Stomach (tissue), 8 donors: ENCODE measurements at regions not wholly inside any gene's neighbourhood (a gene's known extent, or its start where the extent isn't known, plus 50 kb on each side); places are given as distances from the start of the nearest gene placed in this dataset.
A peak's percentile ranks its signal among the peaks of the same experiment; 100 is the strongest.

Experiments
- DNase-seq, 2 donors: peaks; one replicate each; pipeline versions ENCODE4 v3.0.0 to v3.0.0-alpha.2; 2013 to 2019
- H3K27ac ChIP-seq, 5 donors: fragments of 200-600 bp in 4 of 5; sonication (generic) in 4 of 5; one replicate each; pipeline ENCODE4 v1.5.1; 2013 to 2019; ENCODE audit warnings: mild to moderate bottlenecking in 1 of 5, moderate library complexity in 1 of 5
- H3K27me3 ChIP-seq, 3 donors: fragments of 200-600 bp; sonication (generic); one replicate each; pipeline ENCODE4 v1.5.1; 2017 to 2019; ENCODE audit warnings: mixed run types in 1 of 3
- H3K36me3 ChIP-seq, 4 donors: fragments of 200-600 bp; sonication (generic); 1 replicate in 3 of 4; 2 replicates in 1 of 4; pipeline ENCODE4 v1.5.1; 2016 to 2019
- H3K4me1 ChIP-seq, 4 donors: fragments of 200-600 bp; sonication (generic); one replicate each; pipeline ENCODE4 v1.5.1; 2016 to 2019
- H3K4me3 ChIP-seq, 4 donors: fragments of 200-600 bp; sonication (generic) in 3 of 4; one replicate each; pipeline ENCODE4 v1.5.1; 2016 to 2019; ENCODE audit warnings: mild to moderate bottlenecking in 1 of 4
- H3K9me3 ChIP-seq, 4 donors: fragments of 200-600 bp; sonication (generic); one replicate each; pipeline ENCODE4 v1.5.1; 2016 to 2019
- EP300 ChIP-seq: sonication (generic); formaldehyde crosslinking; IDR thresholded peaks from one replicate; pipeline ENCODE4 v1.6.1; 2017; ENCODE audit warnings: antibody characterized with exemption
- POLR2A ChIP-seq, 4 donors: fragments of 450-650 bp; IDR thresholded peaks; one replicate each; pipeline ENCODE4 v1.6.1; 2016; ENCODE audit warnings: antibody characterized with exemption in 4 of 4, control low read depth in 2 of 4, mild to moderate bottlenecking in 1 of 4, moderate library complexity in 1 of 4
- POLR2AphosphoS5 ChIP-seq, 3 donors: sonication (generic); formaldehyde crosslinking; IDR thresholded peaks; one replicate each; pipeline ENCODE4 v1.6.1; 2016; ENCODE audit warnings: antibody characterized with exemption in 3 of 3
- WGBS, 5 donors: extraction: QIAGEN DNeasy Blood & Tissue Kit in 3 of 5; methylation state at CpG; one replicate each; pipeline versions ENCODE4 v1.1.5 to v1.1.7; 2013 to 2018; 5-methylcytosine and 5-hydroxymethylcytosine counted together
- intact Hi-C: fragments of 100-400 bp; cut with DNase I; formaldehyde crosslinking; loops from one replicate; pipeline ENCODE4 v1.15.1; 2023; ENCODE audit warnings: low total_unique reads
- TF ChIP-seq, protein P1 (sequence below), 7 experiments: fragments of 450-650 bp in 4 of 7; fragments of 200-600 bp in 3 of 7; sonication (generic) in 3 of 7; IDR thresholded peaks; one replicate each; pipeline ENCODE4 v1.5.1; 2016 to 2019; ENCODE audit warnings: antibody characterized with exemption in 7 of 7, control low read depth in 2 of 7, mild to moderate bottlenecking in 1 of 7
- donor health status: healthy with polysubstance abuse.
- donor health status: Bipolar disorder and iron deficiency.
- donor health status: healthy.

- intact Hi-C loops: no loop called here
- Histone ChIP-seq H3K9me3 (peaks cover 0 to 23% (median 2%) of the 10 kb centered on the region in 4 donors), H3K27ac (no peak overlapping the region), H3K36me3 (no peaks in the 10 kb centered on the region), H3K27me3 (peaks cover 0 to 24% (median 0%) of the 10 kb centered on the region in 3 donors), H3K4me3 (no peak overlapping the region), H3K4me1 (peaks cover 4 to 27% (median 6%) of the 10 kb centered on the region in 4 donors)
- 73 to 83% (median 78%) methylated on average over 6 to 7 of the region's 7 CpGs for WGBS, 5 donors
- TF ChIP-seq POLR2AphosphoS5 (IDR thresholded peaks at IDR 0.05) (no peak), EP300 (no peak), POLR2A (IDR thresholded peaks at IDR 0.05) (no peak)
- TF ChIP-seq, protein P1, sequence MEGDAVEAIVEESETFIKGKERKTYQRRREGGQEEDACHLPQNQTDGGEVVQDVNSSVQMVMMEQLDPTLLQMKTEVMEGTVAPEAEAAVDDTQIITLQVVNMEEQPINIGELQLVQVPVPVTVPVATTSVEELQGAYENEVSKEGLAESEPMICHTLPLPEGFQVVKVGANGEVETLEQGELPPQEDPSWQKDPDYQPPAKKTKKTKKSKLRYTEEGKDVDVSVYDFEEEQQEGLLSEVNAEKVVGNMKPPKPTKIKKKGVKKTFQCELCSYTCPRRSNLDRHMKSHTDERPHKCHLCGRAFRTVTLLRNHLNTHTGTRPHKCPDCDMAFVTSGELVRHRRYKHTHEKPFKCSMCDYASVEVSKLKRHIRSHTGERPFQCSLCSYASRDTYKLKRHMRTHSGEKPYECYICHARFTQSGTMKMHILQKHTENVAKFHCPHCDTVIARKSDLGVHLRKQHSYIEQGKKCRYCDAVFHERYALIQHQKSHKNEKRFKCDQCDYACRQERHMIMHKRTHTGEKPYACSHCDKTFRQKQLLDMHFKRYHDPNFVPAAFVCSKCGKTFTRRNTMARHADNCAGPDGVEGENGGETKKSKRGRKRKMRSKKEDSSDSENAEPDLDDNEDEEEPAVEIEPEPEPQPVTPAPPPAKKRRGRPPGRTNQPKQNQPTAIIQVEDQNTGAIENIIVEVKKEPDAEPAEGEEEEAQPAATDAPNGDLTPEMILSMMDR (IDR thresholded peaks at IDR 0.05): no peak
- peak in 1 of 2 donors; percentile 29 for DNase-seq
Observed at GRCh38 chrX:40179283-40179682, 81.5 kb upstream of the BCOR start.

DNA sequence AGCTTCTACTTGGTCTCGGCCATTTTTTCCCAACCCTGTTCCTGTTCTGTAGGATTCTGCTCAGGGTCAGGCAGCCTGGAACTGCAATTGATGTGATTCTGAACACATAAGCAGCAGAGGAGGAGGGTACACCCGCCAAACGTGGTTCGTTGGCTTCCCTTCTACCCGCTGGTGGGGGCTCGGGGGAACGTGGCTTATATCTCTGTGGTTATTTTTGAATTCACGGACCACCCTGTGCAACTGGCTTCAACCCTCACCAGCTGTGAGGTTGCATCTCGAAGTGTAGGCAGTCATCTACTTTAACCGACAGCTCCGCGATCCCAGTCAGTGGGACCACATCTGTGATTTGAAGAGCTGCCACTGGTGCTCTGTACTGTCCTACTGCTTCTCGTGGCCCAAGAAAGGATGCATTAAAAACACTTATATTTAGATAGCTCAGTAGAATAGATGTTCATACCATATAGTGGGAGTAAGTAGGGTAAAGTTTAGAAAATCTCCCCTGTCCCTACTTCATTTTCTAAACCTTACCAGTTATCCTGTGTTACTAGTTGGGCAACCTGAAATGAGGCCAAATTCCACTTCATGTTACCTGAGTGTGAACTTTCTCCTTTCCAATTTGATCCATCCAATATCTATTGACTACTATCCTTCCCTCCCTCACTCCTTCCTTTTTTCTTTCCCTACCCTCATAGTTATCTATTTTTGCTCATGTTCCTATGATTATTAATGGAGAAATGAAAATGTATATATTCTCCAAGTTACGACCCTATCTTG lies 80.4 kb upstream of the BCOR start:
- intact Hi-C loops: no loop called here
- Histone ChIP-seq H3K4me3 (no peak overlapping the region), H3K27ac (no peak overlapping the region), H3K4me1 (peaks cover 8 to 36% (median 14%) of the 10 kb centered on the region in 4 donors), H3K27me3 (peaks cover 0 to 29% (median 0%) of the 10 kb centered on the region in 3 donors), H3K9me3 (peaks cover 0 to 23% (median 2%) of the 10 kb centered on the region in 4 donors), H3K36me3 (no peaks in the 10 kb centered on the region)
- TF ChIP-seq, protein P1 (IDR thresholded peaks at IDR 0.05): no peak
- no peak for TF ChIP-seq POLR2AphosphoS5 (IDR thresholded peaks at IDR 0.05)
- no peak for TF ChIP-seq POLR2A (IDR thresholded peaks at IDR 0.05)
- TF ChIP-seq EP300: no peak
- DNase-seq: peak in 1 of 2 donors; percentile 31
- WGBS, 5 donors: 66 to 72% (median 70%) methylated on average over 9 to 14 of the region's 14 CpGs

DNA sequence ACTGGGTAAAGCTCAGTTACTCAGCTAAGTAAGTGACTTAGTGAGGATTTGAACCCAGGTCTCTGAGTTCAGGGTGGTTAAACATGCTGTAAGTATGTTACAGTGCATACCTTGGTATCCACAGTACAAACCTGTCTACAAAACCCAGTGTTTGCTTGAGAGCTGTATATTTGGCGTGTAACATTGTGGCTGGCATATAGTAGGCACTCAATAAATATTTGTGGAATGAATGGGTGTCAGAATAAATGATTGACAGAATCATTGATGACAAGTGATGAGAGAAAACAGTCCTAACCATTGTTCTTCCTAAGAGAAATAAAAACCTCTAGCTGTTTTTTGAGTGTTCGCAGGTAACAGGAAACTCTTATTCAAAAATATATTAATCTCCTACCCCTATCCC lies 79.7 kb upstream of the BCOR start:
- Histone ChIP-seq H3K27ac (peak overlapping the region; percentile 96 to 99 (median 98)), H3K36me3 (no peaks in the 10 kb centered on the region), H3K4me1 (peaks cover 12 to 43% (median 20%) of the 10 kb centered on the region in 4 donors), H3K9me3 (peaks cover 0 to 23% (median 2%) of the 10 kb centered on the region in 4 donors), H3K27me3 (peaks cover 0 to 36% (median 3%) of the 10 kb centered on the region in 3 donors), H3K4me3 (peak overlapping the region in 3 of 4 donors; percentile 46 to 57 (median 49))
- intact Hi-C loops: no loop called here
- no peak for DNase-seq
- 49 to 81% (median 59%) methylated on average over 2 of the region's 2 CpGs for WGBS, 5 donors
- TF ChIP-seq POLR2A (IDR thresholded peaks at IDR 0.05) (no peak), POLR2AphosphoS5 (IDR thresholded peaks at IDR 0.05) (no peak), EP300 (no peak)
- TF ChIP-seq, protein P1 (IDR thresholded peaks at IDR 0.05): no peak

DNA sequence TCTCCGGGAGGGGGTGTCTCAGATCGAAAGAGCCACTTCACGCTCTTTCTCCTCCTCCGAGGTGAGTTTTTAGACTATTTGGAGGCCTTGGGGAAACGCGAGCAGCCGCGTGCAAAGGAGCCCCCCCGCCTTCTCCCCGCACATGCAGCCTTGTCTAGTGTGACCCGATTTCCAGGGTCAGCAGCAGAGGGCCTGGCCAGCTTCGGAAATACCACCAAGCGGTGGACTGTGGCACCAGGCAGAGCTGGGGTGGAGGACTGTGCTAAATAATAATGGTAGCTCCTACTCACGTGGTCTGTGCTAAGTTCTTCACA lies 79.3 kb upstream of the BCOR start:
- Histone ChIP-seq H3K27ac (peak overlapping the region; percentile 96 to 99 (median 98)), H3K36me3 (no peaks in the 10 kb centered on the region), H3K9me3 (peaks cover 0 to 23% (median 2%) of the 10 kb centered on the region in 4 donors), H3K4me3 (peak overlapping the region; percentile 46 to 57 (median 52)), H3K27me3 (peaks cover 0 to 40% (median 7%) of the 10 kb centered on the region in 3 donors), H3K4me1 (peaks cover 12 to 47% (median 21%) of the 10 kb centered on the region in 4 donors)
- TF ChIP-seq EP300 (no peak), POLR2A (IDR thresholded peaks at IDR 0.05) (no peak), POLR2AphosphoS5 (IDR thresholded peaks at IDR 0.05) (no peak)
- TF ChIP-seq, protein P1 (IDR thresholded peaks at IDR 0.05): no peak
- DNase-seq: peak in 1 of 2 donors; percentile 69
- 2 to 11% (median 4%) methylated on average over 11 to 14 of the region's 14 CpGs for WGBS, 5 donors
- intact Hi-C loops: no loop called here
